ENCODE measurements at regions not wholly inside any gene's neighbourhood (a gene's known extent, or its start where the extent isn't known, plus 50 kb on each side); places are given as distances from the start of the nearest gene placed in this dataset.

GRCh38 chr18:51911584-51911983, 428.4 kb upstream of the DCC start (continued):
- TF ChIP-seq, protein P1, sequence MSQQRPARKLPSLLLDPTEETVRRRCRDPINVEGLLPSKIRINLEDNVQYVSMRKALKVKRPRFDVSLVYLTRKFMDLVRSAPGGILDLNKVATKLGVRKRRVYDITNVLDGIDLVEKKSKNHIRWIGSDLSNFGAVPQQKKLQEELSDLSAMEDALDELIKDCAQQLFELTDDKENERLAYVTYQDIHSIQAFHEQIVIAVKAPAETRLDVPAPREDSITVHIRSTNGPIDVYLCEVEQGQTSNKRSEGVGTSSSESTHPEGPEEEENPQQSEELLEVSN (IDR thresholded peaks at IDR 0.05): no peak

GRCh38 chr18:51912381-51912780, 427.6 kb upstream of the DCC start:
- Histone ChIP-seq H3K36me3 (ENCODE audit: control insufficient read depth in 2 of 4, insufficient read depth in 4 of 4, low read length in 3 of 4) (no peaks in the 10 kb centered on the region), H3K79me1 (ENCODE audit: low read depth, low read length) (no peaks in the 10 kb centered on the region), H3K4me3 (ENCODE audit: extremely low read depth in 1 of 4, insufficient read depth in 2 of 4, low read depth in 3 of 4, low read length in 4 of 4) (no peak overlapping the region), H2BK12ac (ENCODE audit: low read depth, low read length) (no peak overlapping the region), H2BK120ac (replicated peaks; ENCODE audit: low read depth, low read length) (no peak overlapping the region), H3K27me3 (replicated peaks in 1 of 4; ENCODE audit: control insufficient read depth in 3 of 4, extremely low read depth in 1 of 4, insufficient read depth in 3 of 4, low read length in 3 of 4) (no peaks in the 10 kb centered on the region), H2AK5ac (ENCODE audit: low read depth, low read length) (no peak overlapping the region), H2BK20ac (ENCODE audit: low read length) (no peak overlapping the region), H3K23me2 (ENCODE audit: low read depth, low read length) (no peaks in the 10 kb centered on the region), H3K18ac (ENCODE audit: extremely low read depth, low read length) (no peak overlapping the region), H4K20me1 (replicated peaks in 1 of 2; ENCODE audit: control insufficient read depth in 1 of 2, insufficient read depth in 2 of 2, low read length in 2 of 2) (no peaks in the 10 kb centered on the region), H3K9me3 (ENCODE audit: insufficient read depth in 2 of 2, low read depth in 1 of 2, low read length in 1 of 2) (no peaks in the 10 kb centered on the region), H2BK5ac (ENCODE audit: low read depth, low read length) (no peak overlapping the region), H3K4ac (replicated peaks; ENCODE audit: insufficient read length, low read depth, low read length) (no peak overlapping the region), H3K4me1 (replicated peaks in 1 of 4; ENCODE audit: control insufficient read depth in 3 of 4, insufficient read depth in 4 of 4, low read length in 3 of 4) (no peaks in the 10 kb centered on the region), H4K5ac (ENCODE audit: insufficient read length, low read depth, low read length) (no peak overlapping the region), H3K14ac (ENCODE audit: insufficient read length) (no peak overlapping the region), H3K79me2 (ENCODE audit: control insufficient read depth in 1 of 2, insufficient read depth in 2 of 2, low read length in 2 of 2) (no peaks in the 10 kb centered on the region), H2BK15ac (ENCODE audit: low read length) (no peak overlapping the region), H3K9ac (replicated peaks in 1 of 4; ENCODE audit: extremely low read depth in 1 of 4, low read depth in 3 of 4, low read length in 3 of 4) (no peak overlapping the region), H3K23ac (ENCODE audit: insufficient read length) (no peak overlapping the region), H3K27ac (ENCODE audit: low read depth, low read length) (no peak overlapping the region), H4K91ac (replicated peaks; ENCODE audit: insufficient read length, low read length) (no peak overlapping the region), H2AFZ (ENCODE audit: low read length) (no peak overlapping the region), H4K8ac (ENCODE audit: extremely low read depth, insufficient read depth, low read length) (no peak overlapping the region), H3K4me2 (ENCODE audit: insufficient read depth in 1 of 2, low read depth in 2 of 2, low read length in 2 of 2) (no peak overlapping the region), H3K56ac (replicated peaks; ENCODE audit: insufficient read length, low read depth, low read length) (no peak overlapping the region)
- FAIRE-seq: no peak
- ChIA-PET POLR2A (ENCODE audit: partially characterized antibody) (no interaction called here), CTCF (ENCODE audit: partially characterized antibody) (interaction anchor here (1.4 kb wide), 1 partner anchor 15 kb away, joined by 3 read pairs; no protein-coding TSS in a partner anchor)
- no peak for DNase-seq (ENCODE audit: low read depth in 1 of 2, low spot score in 2 of 2)
- TF ChIP-seq JUND (IDR thresholded peaks at IDR 0.05; ENCODE audit: low read length) (no peak), TBP (IDR thresholded peaks at IDR 0.05; ENCODE audit: low read depth, low read length) (no peak), GABPA (IDR thresholded peaks at IDR 0.05; ENCODE audit: borderline replicate concordance, insufficient read depth, low read length) (no peak), KDM4A (IDR thresholded peaks at IDR 0.05; ENCODE audit: low read depth, low read length, severe bottlenecking) (no peak), SAP30 (IDR thresholded peaks at IDR 0.05; ENCODE audit: insufficient read depth, insufficient replicate concordance, low read length) (no peak), ATF2 (IDR thresholded peaks at IDR 0.05; ENCODE audit: low read length) (no peak), SRF (IDR thresholded peaks at IDR 0.05; ENCODE audit: low read depth, low read length) (no peak), TCF12 (IDR thresholded peaks at IDR 0.05; ENCODE audit: low read depth, low read length) (no peak), HDAC2 (IDR thresholded peaks at IDR 0.05; ENCODE audit: borderline replicate concordance in 1 of 2, low read depth in 2 of 2, low read length in 2 of 2) (no peak), TAF7 (optimal IDR thresholded peaks at IDR 0.05; ENCODE audit: borderline replicate concordance, low read depth, low read length) (no peak)
